BLaER1 treated with 17β-estradiol and CSF1 and Interleukin-3, amounts not matched to agents 10 nM and 100 nM (cell line): ENCODE measurements at regions not wholly inside any gene's neighbourhood (a gene's known extent, or its start where the extent isn't known, plus 50 kb on each side); places are given as distances from the start of the nearest gene placed in this dataset.
A peak's percentile ranks its signal among the peaks of the same experiment; 100 is the strongest.

Experiments
- H3K27ac ChIP-seq, 11 experiments: shearing (Covaris generic); formaldehyde crosslinking; 2 replicates each; pipeline ENCODE4 v1.8.1; 2022
- H3K27me3 ChIP-seq, 11 experiments: shearing (Covaris generic); formaldehyde crosslinking; 2 replicates each; pipeline ENCODE4 v1.8.1; 2022
- H3K36me3 ChIP-seq, 11 experiments: shearing (Covaris generic); formaldehyde crosslinking; 2 replicates each; pipeline ENCODE4 v1.8.1; 2022
- H3K4me1 ChIP-seq, 10 experiments: shearing (Covaris generic); formaldehyde crosslinking; 2 replicates each; pipeline ENCODE4 v1.8.1; 2022
- H3K4me2 ChIP-seq, 11 experiments: shearing (Covaris generic); formaldehyde crosslinking; 2 replicates each; pipeline ENCODE4 v1.8.1; 2022
- H3K4me3 ChIP-seq, 10 experiments: shearing (Covaris generic); formaldehyde crosslinking; 2 replicates each; pipeline ENCODE4 v1.8.1; 2022
- H3K9ac ChIP-seq, 11 experiments: shearing (Covaris generic); formaldehyde crosslinking; 2 replicates each; pipeline ENCODE4 v1.8.1; 2022
- H3K9me3 ChIP-seq, 11 experiments: shearing (Covaris generic); formaldehyde crosslinking; replicated peaks in 1 of 11; 2 replicates each; pipeline ENCODE4 v1.8.1; 2022
- H4K20me1 ChIP-seq, 11 experiments: shearing (Covaris generic); formaldehyde crosslinking; 2 replicates each; pipeline ENCODE4 v1.8.1; 2022
- Cebpa-rat ChIP-seq, 11 experiments: shearing (Covaris generic); IDR thresholded peaks; 2 replicates each; pipeline ENCODE4 v1.8.1; 2022

DNA sequence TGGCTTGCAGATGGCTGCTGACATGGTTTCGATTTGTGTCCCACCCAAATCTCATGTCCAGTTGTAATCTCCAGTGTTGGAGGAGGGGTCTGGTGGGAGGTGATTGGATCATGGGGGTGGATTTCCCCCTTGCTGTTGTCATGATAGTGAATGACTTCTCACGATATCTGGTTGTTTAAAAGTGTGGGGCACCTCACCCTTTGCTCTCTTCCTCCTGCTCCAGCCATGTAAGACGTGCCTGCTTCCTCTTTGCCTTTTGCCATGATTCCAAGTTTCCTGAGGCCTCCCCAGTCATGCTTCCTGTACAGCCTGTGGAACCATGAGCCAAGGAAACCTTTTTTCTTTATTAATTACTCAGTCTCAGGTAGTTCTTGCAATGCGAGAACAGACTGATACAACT lies 77.6 kb upstream of the FUCA2 start:
- Histone ChIP-seq H3K4me3 (no peak overlapping the region), H3K4me1 (no peaks in the 10 kb centered on the region), H4K20me1 (no peaks in the 10 kb centered on the region), H3K9ac (no peak overlapping the region), H3K9me3 (peaks cover 7 to 20% (median 16%) of the 10 kb centered on the region in 11 experiments; a peak in 19 of 22 replicates), H3K27ac (no peak overlapping the region), H3K36me3 (peaks cover 0 to 9% (median 3%) of the 10 kb centered on the region in 11 experiments; a peak in 4 of 22 replicates), H3K4me2 (no peak overlapping the region), H3K27me3 (no peaks in the 10 kb centered on the region)
- TF ChIP-seq Cebpa-rat (IDR thresholded peaks at IDR 0.05) = no peak

GRCh38 chr6:143586557-143586956 lies 75.0 kb upstream of the FUCA2 start:
- no peak for TF ChIP-seq Cebpa-rat (IDR thresholded peaks at IDR 0.05)
- Histone ChIP-seq H3K27ac (no peak overlapping the region), H3K27me3 (no peaks in the 10 kb centered on the region), H3K9me3 (peaks cover 7 to 17% (median 12%) of the 10 kb centered on the region in 11 experiments; a peak in 19 of 22 replicates), H3K4me1 (no peaks in the 10 kb centered on the region), H3K36me3 (peaks cover 0 to 9% (median 1%) of the 10 kb centered on the region in 11 experiments; a peak in 4 of 22 replicates), H3K4me3 (no peak overlapping the region), H3K9ac (no peak overlapping the region), H3K4me2 (no peak overlapping the region), H4K20me1 (no peaks in the 10 kb centered on the region)

DNA sequence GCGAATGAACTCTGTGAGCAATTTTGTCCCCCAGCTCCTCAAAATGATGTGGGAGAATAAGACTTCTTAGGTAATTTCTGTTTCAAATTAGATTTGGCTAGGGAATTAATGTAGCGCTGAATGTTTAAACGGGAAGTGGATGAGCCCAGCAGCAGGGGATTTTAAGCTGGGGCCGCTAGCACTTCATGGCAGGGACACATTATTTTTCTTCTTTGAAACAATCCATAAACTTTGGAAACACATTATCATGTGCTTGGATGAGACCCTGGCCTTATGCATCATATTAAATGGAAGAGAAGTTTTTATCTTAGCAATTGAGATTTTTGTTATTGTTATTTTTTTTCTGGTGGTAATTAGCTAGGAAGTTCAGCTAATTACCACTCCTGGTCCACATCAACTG lies 74.2 kb upstream of the FUCA2 start:
- Histone ChIP-seq H3K36me3 (peaks cover 0 to 9% (median 0%) of the 10 kb centered on the region in 11 experiments; a peak in 3 of 22 replicates), H3K9ac (no peak overlapping the region), H3K4me1 (no peaks in the 10 kb centered on the region), H3K4me2 (no peak overlapping the region), H4K20me1 (no peaks in the 10 kb centered on the region; a peak in 1 of 22 replicates), H3K4me3 (no peak overlapping the region), H3K27ac (no peak overlapping the region), H3K9me3 (peaks cover 7 to 17% (median 8%) of the 10 kb centered on the region in 11 experiments; a peak in 19 of 22 replicates), H3K27me3 (no peaks in the 10 kb centered on the region)
- TF ChIP-seq Cebpa-rat (IDR thresholded peaks at IDR 0.05) = no peak

DNA sequence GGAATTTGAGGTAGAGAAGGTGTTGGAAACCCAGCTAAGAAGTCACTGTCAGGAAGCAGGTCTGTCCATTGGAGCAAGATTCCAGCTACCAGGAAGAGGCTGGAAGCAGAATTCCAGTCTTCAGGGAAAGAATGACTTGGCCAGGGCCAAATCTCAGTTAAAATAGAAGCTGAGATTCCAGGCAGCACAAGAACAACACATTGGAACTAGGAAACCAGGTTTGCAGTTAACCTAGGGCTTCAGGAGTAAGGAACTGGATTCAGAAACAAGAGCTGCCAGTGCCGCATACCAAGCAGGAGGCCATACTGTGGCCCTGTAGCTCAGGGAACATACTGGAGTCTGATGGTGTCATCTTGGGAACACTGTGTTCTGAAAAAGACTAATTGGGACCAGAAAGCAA lies 73.7 kb upstream of the FUCA2 start:
- TF ChIP-seq Cebpa-rat (IDR thresholded peaks at IDR 0.05) = no peak
- Histone ChIP-seq H3K4me3 (no peak overlapping the region), H3K9ac (no peak overlapping the region), H3K4me1 (no peaks in the 10 kb centered on the region), H3K27ac (no peak overlapping the region), H3K9me3 (peaks cover 7 to 17% (median 8%) of the 10 kb centered on the region in 11 experiments; a peak in 19 of 22 replicates), H4K20me1 (no peaks in the 10 kb centered on the region; a peak in 1 of 22 replicates), H3K4me2 (no peak overlapping the region), H3K36me3 (peaks cover 0 to 9% (median 0%) of the 10 kb centered on the region in 11 experiments; a peak in 2 of 22 replicates), H3K27me3 (no peaks in the 10 kb centered on the region)

GRCh38 chr6:143583542-143584327 lies 72.2 kb upstream of the FUCA2 start:
- H3K4me1 ChIP-seq = no peaks in the 10 kb centered on the region
- H3K9ac ChIP-seq = no peak overlapping the region
- H3K36me3 ChIP-seq = peaks cover 0 to under 1% (median 0%) of the 10 kb centered on the region in 11 experiments; a peak in 1 of 22 replicates
- H3K4me3 ChIP-seq = no peak overlapping the region
- H3K27me3 ChIP-seq = no peaks in the 10 kb centered on the region
- no peak overlapping the region for H3K27ac ChIP-seq
- peaks cover 0 to 7% (median 0%) of the 10 kb centered on the region in 11 experiments; a peak in 7 of 22 replicates for H3K9me3 ChIP-seq
- H4K20me1 ChIP-seq = no peaks in the 10 kb centered on the region; a peak in 1 of 22 replicates
- no peak overlapping the region for H3K4me2 ChIP-seq
- TF ChIP-seq Cebpa-rat (IDR thresholded peaks at IDR 0.05) = no peak

GRCh38 chr6:143581835-143582480 lies 70.4 kb upstream of the FUCA2 start:
- TF ChIP-seq Cebpa-rat (IDR thresholded peaks at IDR 0.05) = no peak
- Histone ChIP-seq H3K27ac (no peak overlapping the region), H3K4me3 (no peak overlapping the region), H3K36me3 (no peaks in the 10 kb centered on the region; a peak in 1 of 22 replicates), H3K27me3 (no peaks in the 10 kb centered on the region), H3K9ac (no peak overlapping the region), H3K4me1 (peaks cover 0 to 7% (median 0%) of the 10 kb centered on the region in 10 experiments; a peak in 3 of 20 replicates), H4K20me1 (no peaks in the 10 kb centered on the region; a peak in 1 of 22 replicates), H3K4me2 (no peak overlapping the region), H3K9me3 (no peaks in the 10 kb centered on the region)

- Histone ChIP-seq H3K36me3 (no peaks in the 10 kb centered on the region; a peak in 1 of 22 replicates), H3K9me3 (no peaks in the 10 kb centered on the region), H3K27me3 (no peaks in the 10 kb centered on the region), H3K4me2 (no peak overlapping the region), H3K27ac (no peak overlapping the region), H3K4me3 (no peak overlapping the region), H3K9ac (no peak overlapping the region), H4K20me1 (peaks cover 0 to 2% (median 0%) of the 10 kb centered on the region in 11 experiments; a peak in 1 of 22 replicates), H3K4me1 (peaks cover 0 to 11% (median 0%) of the 10 kb centered on the region in 10 experiments; a peak in 3 of 20 replicates)
- TF ChIP-seq Cebpa-rat (IDR thresholded peaks at IDR 0.05) = no peak
These were observed 68.2 kb upstream of the FUCA2 start for GRCh38 chr6:143579703-143580102.

- H3K4me3 ChIP-seq = no peak overlapping the region
- H3K4me2 ChIP-seq = peak overlapping the region in 2 of 11 experiments; percentile 18 to 49; a peak in 2 of 22 replicates
- no peaks in the 10 kb centered on the region for H3K27me3 ChIP-seq
- H3K27ac ChIP-seq = no peak overlapping the region
- TF ChIP-seq Cebpa-rat (IDR thresholded peaks at IDR 0.05) = no peak
- no peak overlapping the region for H3K9ac ChIP-seq
- peaks cover 0 to 11% (median 0%) of the 10 kb centered on the region in 11 experiments; a peak in 4 of 22 replicates for H4K20me1 ChIP-seq
- H3K9me3 ChIP-seq = no peaks in the 10 kb centered on the region
- H3K4me1 ChIP-seq = peaks cover 0 to 11% (median 2%) of the 10 kb centered on the region in 10 experiments; a peak in 4 of 20 replicates
- no peaks in the 10 kb centered on the region; a peak in 1 of 22 replicates for H3K36me3 ChIP-seq
These were observed 66.5 kb upstream of the FUCA2 start for GRCh38 chr6:143578054-143578453.

DNA sequence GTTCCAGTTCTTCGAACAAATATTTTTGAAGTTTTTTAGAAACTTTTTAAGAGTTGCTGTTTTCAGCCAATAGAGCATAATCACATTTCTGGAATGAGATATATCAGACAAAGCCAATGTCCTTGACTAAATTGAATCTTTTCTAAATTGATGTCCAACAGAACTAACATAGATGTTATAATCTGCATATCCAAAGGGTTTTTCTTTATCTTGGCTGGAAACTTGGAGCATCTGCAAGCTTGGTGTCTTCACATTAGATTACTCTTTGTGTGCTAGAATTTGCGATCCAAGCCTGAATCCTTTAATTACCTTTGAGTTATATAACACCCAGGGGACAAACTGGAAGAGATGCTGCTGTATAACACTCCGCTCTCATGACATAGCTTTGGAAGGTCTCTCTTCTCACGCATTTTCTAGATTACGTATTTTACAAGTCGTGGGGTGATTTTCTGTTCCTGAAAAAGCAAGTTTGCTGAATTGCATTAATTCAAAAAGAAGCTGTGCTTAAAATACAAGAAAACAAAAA lies 64.4 kb upstream of the FUCA2 start:
- Histone ChIP-seq H3K4me1 (peaks cover 0 to 11% (median 2%) of the 10 kb centered on the region in 10 experiments; a peak in 4 of 20 replicates), H4K20me1 (peaks cover 0 to 12% (median 0%) of the 10 kb centered on the region in 11 experiments; a peak in 5 of 22 replicates), H3K9me3 (no peaks in the 10 kb centered on the region), H3K4me3 (no peak overlapping the region), H3K27ac (no peak overlapping the region), H3K36me3 (no peaks in the 10 kb centered on the region; a peak in 1 of 22 replicates), H3K4me2 (no peak overlapping the region), H3K9ac (no peak overlapping the region), H3K27me3 (no peaks in the 10 kb centered on the region)
- TF ChIP-seq Cebpa-rat (IDR thresholded peaks at IDR 0.05) = no peak
